ENCODE measurements at regions not wholly inside any gene's neighbourhood (a gene's known extent, or its start where the extent isn't known, plus 50 kb on each side); places are given as distances from the start of the nearest gene placed in this dataset.

- TF ChIP-seq CTCF (IDR thresholded peaks at IDR 0.05) (no peak), POLR2A (IDR thresholded peaks at IDR 0.05) (no peak)
Measured at GRCh38 chr1:5731110-5731423, 261.2 kb downstream of the NPHP4 start.

Measured in lower leg skin (tissue), 3 donors.